H1 (cell line): ENCODE measurements at regions not wholly inside any gene's neighbourhood (a gene's known extent, or its start where the extent isn't known, plus 50 kb on each side); places are given as distances from the start of the nearest gene placed in this dataset.
"Not testable (repeated sequence)": the region's sequence is repeated elsewhere in the genome, so short reads cannot be mapped to it uniquely, and the experiment has no call there.

Experiments used
- CTCF ChIA-PET: fragments of 300-600 bp; sonication (Branson Sonifier 250); formaldehyde crosslinking; loops from one replicate; lab custom pipeline; 2021; ENCODE audit not compliant: partially characterized antibody; lab: Charles Lee
- POLR2A ChIA-PET: fragments of 300-600 bp; sonication (Branson Sonifier 250); formaldehyde crosslinking; loops from one replicate; lab custom pipeline; 2021; ENCODE audit warnings: inconsistent platforms; ENCODE audit not compliant: partially characterized antibody; lab: Charles Lee
- DNase-seq, 2 experiments: peaks; one replicate each; pipeline versions ENCODE4 v3.0.0 to v3.0.0-alpha.2; 2010 to 2022; ENCODE audit warnings: low spot score in 2 of 2, low read depth in 1 of 2, mixed read lengths in 1 of 2
- FAIRE-seq: peaks from 2 replicates; lab custom pipeline; 2011; peaks lifted over from hg19 to GRCh38; lab: Jason Lieb, UNC
- H2AFZ ChIP-seq: 2 replicates; pipeline ENCODE4 v1.8.1; 2012; ENCODE audit warnings: low read length, inconsistent platforms
- H2AK5ac ChIP-seq: 2 replicates; pipeline ENCODE4 v1.6.1; 2013; ENCODE audit warnings: low read depth, low read length
- H2BK120ac ChIP-seq: replicated peaks from 2 replicates; pipeline ENCODE3; 2013; ENCODE audit warnings: low read depth, low read length, inconsistent platforms
- H2BK12ac ChIP-seq: 2 replicates; pipeline ENCODE4 v1.6.1; 2013; ENCODE audit warnings: low read depth, low read length
- H2BK15ac ChIP-seq: 2 replicates; pipeline ENCODE4 v1.6.1; 2013; ENCODE audit warnings: low read length
- H2BK20ac ChIP-seq: 2 replicates; pipeline ENCODE4 v1.6.1; 2013; ENCODE audit warnings: low read length
- H2BK5ac ChIP-seq: 2 replicates; pipeline ENCODE4 v1.6.1; 2013; ENCODE audit warnings: low read depth, low read length
- H3K14ac ChIP-seq: 2 replicates; pipeline ENCODE4 v1.6.1; 2013; ENCODE audit warnings: inconsistent platforms; ENCODE audit not compliant: insufficient read length
- H3K18ac ChIP-seq: 2 replicates; pipeline ENCODE4 v1.6.1; 2013; ENCODE audit warnings: low read length; ENCODE audit errors: extremely low read depth
- H3K23ac ChIP-seq: 2 replicates; pipeline ENCODE4 v1.6.1; 2013; ENCODE audit warnings: inconsistent platforms; ENCODE audit not compliant: insufficient read length
- H3K23me2 ChIP-seq: 2 replicates; pipeline ENCODE4 v1.6.1; 2013; ENCODE audit warnings: low read depth, low read length
- H3K27ac ChIP-seq: 2 replicates; pipeline ENCODE4 v1.6.1; 2011; ENCODE audit warnings: low read depth, low read length, inconsistent platforms
- H3K27me3 ChIP-seq, 4 experiments: replicated peaks in 1 of 4; 1 replicate in 1 of 4; 2 replicates in 3 of 4; pipeline versions ENCODE4 v1.6.1 to v1.8.1; 2011 to 2013; ENCODE audit warnings: low read length in 3 of 4, mild to moderate bottlenecking in 3 of 4, inconsistent platforms in 2 of 4, mixed read lengths in 2 of 4, moderate library complexity in 1 of 4; ENCODE audit not compliant: control insufficient read depth in 3 of 4, insufficient read depth in 3 of 4; ENCODE audit errors: extremely low read depth in 1 of 4
- H3K36me3 ChIP-seq, 4 experiments: 2 replicates each; pipeline versions ENCODE4 v1.6.1 to v1.8.1; 2011 to 2013; ENCODE audit warnings: mild to moderate bottlenecking in 4 of 4, low read length in 3 of 4, moderate library complexity in 2 of 4, control low read depth in 1 of 4, inconsistent platforms in 1 of 4; ENCODE audit not compliant: insufficient read depth in 4 of 4, control insufficient read depth in 2 of 4
- H3K4ac ChIP-seq: replicated peaks from 2 replicates; pipeline ENCODE3; 2013; ENCODE audit warnings: low read length, low read depth, mixed read lengths, inconsistent platforms; ENCODE audit not compliant: insufficient read length
- H3K4me1 ChIP-seq, 4 experiments: replicated peaks in 1 of 4; 1 replicate in 1 of 4; 2 replicates in 3 of 4; pipeline versions ENCODE4 v1.6.1 to v1.8.1; 2011 to 2013; ENCODE audit warnings: low read length in 3 of 4, inconsistent platforms in 2 of 4, mixed read lengths in 1 of 4; ENCODE audit not compliant: insufficient read depth in 4 of 4, control insufficient read depth in 3 of 4
- H3K4me2 ChIP-seq, 2 experiments: 2 replicates each; pipeline versions ENCODE4 v1.6.1 to v1.8.1; 2011 to 2013; ENCODE audit warnings: low read depth in 2 of 2, low read length in 2 of 2, control low read depth in 1 of 2, inconsistent platforms in 1 of 2, mild to moderate bottlenecking in 1 of 2; ENCODE audit not compliant: insufficient read depth in 1 of 2
- H3K4me3 ChIP-seq, 4 experiments: fragments of 200-600, 300-600 bp in 1 of 4; sonication (generic), shearing (Covaris generic), sonication (Bioruptor Twin) in 1 of 4; 2 replicates each; pipeline versions ENCODE4 v1.5.1 to v1.8.1; 2011 to 2016; ENCODE audit warnings: low read length in 4 of 4, low read depth in 3 of 4, control low read depth in 2 of 4, inconsistent platforms in 2 of 4, mild to moderate bottlenecking in 2 of 4, mixed read lengths in 1 of 4, moderate library complexity in 1 of 4; ENCODE audit not compliant: insufficient read depth in 2 of 4; ENCODE audit errors: extremely low read depth in 1 of 4
- H3K56ac ChIP-seq: replicated peaks from 2 replicates; pipeline ENCODE3; 2013; ENCODE audit warnings: low read depth, mild to moderate bottlenecking, mixed read lengths, low read length, inconsistent platforms; ENCODE audit not compliant: insufficient read length
- H3K79me1 ChIP-seq: 2 replicates; pipeline ENCODE4 v1.6.1; 2013; ENCODE audit warnings: low read depth, low read length, control low read depth
- H3K79me2 ChIP-seq, 2 experiments: 2 replicates each; pipeline versions ENCODE4 v1.6.1 to v1.8.1; 2012 to 2013; ENCODE audit warnings: low read length in 2 of 2, mild to moderate bottlenecking in 2 of 2, inconsistent platforms in 1 of 2; ENCODE audit not compliant: insufficient read depth in 2 of 2, control insufficient read depth in 1 of 2
- H3K9ac ChIP-seq, 4 experiments: replicated peaks in 1 of 4; 1 replicate in 1 of 4; 2 replicates in 3 of 4; pipeline versions ENCODE4 v1.6.1 to v1.8.1; 2011 to 2013; ENCODE audit warnings: low read depth in 3 of 4, low read length in 3 of 4, control low read depth in 2 of 4, mild to moderate bottlenecking in 2 of 4, moderate library complexity in 2 of 4, inconsistent platforms in 1 of 4; ENCODE audit errors: extremely low read depth in 1 of 4
- H3K9me3 ChIP-seq, 2 experiments: 2 replicates each; pipeline versions ENCODE4 v1.6.1 to v1.8.1; 2012 to 2013; ENCODE audit warnings: mild to moderate bottlenecking in 2 of 2, moderate library complexity in 2 of 2, control low read depth in 1 of 2, inconsistent platforms in 1 of 2, low read depth in 1 of 2, low read length in 1 of 2, mixed read lengths in 1 of 2; ENCODE audit not compliant: insufficient read depth in 2 of 2
- H4K20me1 ChIP-seq, 2 experiments: replicated peaks in 1 of 2; 2 replicates each; pipeline versions ENCODE3 to v1.8.1; 2011 to 2013; ENCODE audit warnings: inconsistent platforms in 2 of 2, low read length in 2 of 2, mild to moderate bottlenecking in 1 of 2; ENCODE audit not compliant: insufficient read depth in 2 of 2, control insufficient read depth in 1 of 2
- H4K5ac ChIP-seq: 2 replicates; pipeline ENCODE4 v1.6.1; 2013; ENCODE audit warnings: low read length, low read depth, mixed read lengths, inconsistent platforms; ENCODE audit not compliant: insufficient read length
- H4K8ac ChIP-seq: 2 replicates; pipeline ENCODE4 v1.8.0; 2013; ENCODE audit warnings: mild to moderate bottlenecking, moderate library complexity, low read length, inconsistent platforms; ENCODE audit not compliant: insufficient read depth; ENCODE audit errors: extremely low read depth
- H4K91ac ChIP-seq: replicated peaks from 2 replicates; pipeline ENCODE3; 2013; ENCODE audit warnings: low read length, mixed read lengths, inconsistent platforms; ENCODE audit not compliant: insufficient read length
- WGBS, 2 experiments: shearing (Covaris generic) in 1 of 2; methylation state at CpG; one replicate each; pipeline versions ENCODE4 v1.1.6 to v1.1.7; 2013 to 2015; ENCODE audit warnings: low lambda C conversion rate in 2 of 2, mixed read lengths in 2 of 2, inconsistent platforms in 1 of 2, low coverage in 1 of 2, missing lambda C conversion rate in 1 of 2; ENCODE audit not compliant: insufficient replicate concordance in 2 of 2, insufficient coverage in 1 of 2, insufficient read length in 1 of 2; ENCODE audit errors: extremely low coverage in 1 of 2, missing lambda C conversion rate in 1 of 2; 5-methylcytosine and 5-hydroxymethylcytosine counted together

- DNase-seq, H2AK5ac ChIP-seq, H4K5ac ChIP-seq, POLR2A ChIA-PET, H3K23ac ChIP-seq, H3K79me2 ChIP-seq, H4K91ac ChIP-seq, H3K4me3 ChIP-seq, H3K56ac ChIP-seq, H2BK5ac ChIP-seq, H3K14ac ChIP-seq, H3K27me3 ChIP-seq, H3K18ac ChIP-seq, H3K4me2 ChIP-seq, H2BK15ac ChIP-seq, H2BK120ac ChIP-seq, H3K4ac ChIP-seq, H3K23me2 ChIP-seq, H2AFZ ChIP-seq, FAIRE-seq, H4K20me1 ChIP-seq, H3K79me1 ChIP-seq, H2BK12ac ChIP-seq, H3K9me3 ChIP-seq, H3K27ac ChIP-seq, H3K36me3 ChIP-seq, H3K4me1 ChIP-seq, H3K9ac ChIP-seq, H2BK20ac ChIP-seq: not testable (repeated sequence)
- peak overlapping the region; percentile 25; the same call in 1 of the 2 replicates for H4K8ac ChIP-seq
- CTCF ChIA-PET = interaction anchor here (0.6 to 1.8 kb wide), 6 partner anchors 44 to 253 kb away, joined by 3 to 5 read pairs (median 4); no protein-coding TSS in a partner anchor
- 96% methylated on average over 21 of the region's 43 CpGs; no CpG with 5 or more reads in 1 of the 2 experiments for WGBS, 2 experiments
Observed at GRCh38 chr6:117014641-117015473, 137.8 kb downstream of the RFX6 start.

GRCh38 chr6:117015474-117015804, 138.4 kb downstream of the RFX6 start:
- H3K9me3 ChIP-seq, H3K14ac ChIP-seq, H3K79me2 ChIP-seq, H3K4me2 ChIP-seq, H2BK120ac ChIP-seq, H3K4ac ChIP-seq, H2AFZ ChIP-seq, H3K27me3 ChIP-seq, H2BK12ac ChIP-seq, H4K8ac ChIP-seq, H4K20me1 ChIP-seq, H3K23me2 ChIP-seq, H4K5ac ChIP-seq, POLR2A ChIA-PET, H3K23ac ChIP-seq, H4K91ac ChIP-seq, H3K9ac ChIP-seq, H2BK15ac ChIP-seq, H2BK5ac ChIP-seq, H2AK5ac ChIP-seq, H3K56ac ChIP-seq, H3K36me3 ChIP-seq, H3K27ac ChIP-seq, H3K4me1 ChIP-seq, DNase-seq, FAIRE-seq, H3K79me1 ChIP-seq, H3K4me3 ChIP-seq, H3K18ac ChIP-seq, H2BK20ac ChIP-seq: not testable (repeated sequence)
- CTCF ChIA-PET = interaction anchor here (0.6 to 1.8 kb wide), 6 partner anchors 45 to 253 kb away, joined by 3 to 5 read pairs (median 4); no protein-coding TSS in a partner anchor
- WGBS, 2 experiments = 93% methylated on average over 4 of the region's 4 CpGs; no CpG with 5 or more reads in 1 of the 2 experiments
